ENCODE measurements at regions not wholly inside any gene's neighbourhood (a gene's known extent, or its start where the extent isn't known, plus 50 kb on each side); places are given as distances from the start of the nearest gene placed in this dataset.

GRCh38 chr3:73729969-73730440, 105.3 kb upstream of the PDZRN3 start:
- H3K4me3 Mint-ChIP-seq = no peak overlapping the region
- Histone ChIP-seq H3K4me3 (ENCODE audit: control insufficient read depth in 1 of 2, extremely low read depth in 1 of 2, low read length in 1 of 2) (no peak overlapping the region), H3K9me3 (no peaks in the 10 kb centered on the region), H3K27ac (ENCODE audit: low read length) (no peak overlapping the region), H3K27me3 (replicated peaks in 1 of 2; ENCODE audit: control insufficient read depth in 2 of 2, extremely low read depth in 1 of 2, insufficient read depth in 2 of 2, low read length in 1 of 2) (no peaks in the 10 kb centered on the region), H3K4me1 (ENCODE audit: control insufficient read depth in 1 of 2, extremely low read depth in 1 of 2, insufficient read depth in 2 of 2, low read length in 2 of 2) (no peaks in the 10 kb centered on the region), H3K36me3 (ENCODE audit: control insufficient read depth in 2 of 2, extremely low read depth in 1 of 2, insufficient read depth in 1 of 2, low read length in 1 of 2) (no peaks in the 10 kb centered on the region)
- H3K4me1 Mint-ChIP-seq = no peaks in the 10 kb centered on the region
- no peaks in the 10 kb centered on the region for H3K36me3 Mint-ChIP-seq
- WGBS (ENCODE audit: insufficient coverage) = 79% methylated on average over 8 of the region's 9 CpGs
- POLR2A ChIA-PET = no interaction called here
- no peak overlapping the region for H3K27ac Mint-ChIP-seq
- H3K27me3 Mint-ChIP-seq = no peaks in the 10 kb centered on the region
- H3K9me3 Mint-ChIP-seq = peaks cover 4 to 11% (median 7%) of the 10 kb centered on the region in 3 donors
- ATAC-seq (replicated peaks in 1 of 4) (no peak), DNase-seq (no peak)
- CTCF ChIA-PET = no interaction called here

DNA sequence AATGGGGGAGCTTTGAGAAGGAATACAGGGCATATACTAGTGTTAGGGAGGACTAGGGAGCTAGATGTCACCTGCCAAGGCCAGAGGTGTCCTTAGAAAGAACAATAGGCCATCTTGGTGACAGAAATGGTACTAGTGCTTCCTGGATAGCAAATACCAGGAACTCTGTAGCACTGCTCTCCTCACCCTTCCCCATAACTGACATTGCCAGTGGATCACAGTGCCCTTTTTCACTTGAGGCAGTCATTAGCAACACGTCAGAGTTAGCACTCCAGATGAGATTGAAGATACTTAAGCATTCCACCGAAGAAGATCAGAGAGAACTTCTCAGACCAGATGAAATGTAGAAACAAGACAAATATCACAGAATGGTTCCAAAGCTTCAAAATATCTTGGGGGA, 103.1 kb upstream of the PDZRN3 start:
- ChIA-PET POLR2A (no interaction called here), CTCF (no interaction called here)
- H3K27me3 Mint-ChIP-seq = no peaks in the 10 kb centered on the region
- no peaks in the 10 kb centered on the region for H3K9me3 ChIP-seq
- H3K27me3 ChIP-seq (replicated peaks in 1 of 2; ENCODE audit: control insufficient read depth in 2 of 2, extremely low read depth in 1 of 2, insufficient read depth in 2 of 2, low read length in 1 of 2) = no peaks in the 10 kb centered on the region
- H3K36me3 ChIP-seq (ENCODE audit: control insufficient read depth in 2 of 2, extremely low read depth in 1 of 2, insufficient read depth in 1 of 2, low read length in 1 of 2) = no peaks in the 10 kb centered on the region
- ATAC-seq (replicated peaks in 1 of 4) (no peak), DNase-seq (no peak)
- WGBS (ENCODE audit: insufficient coverage) = no CpG with 5 or more reads among the region's 2 CpGs
- no peak overlapping the region for H3K4me3 Mint-ChIP-seq
- no peak overlapping the region for H3K4me3 ChIP-seq (ENCODE audit: control insufficient read depth in 1 of 2, extremely low read depth in 1 of 2, low read length in 1 of 2)
- H3K36me3 Mint-ChIP-seq = no peaks in the 10 kb centered on the region
- no peak overlapping the region for H3K27ac ChIP-seq (ENCODE audit: low read length)
- no peaks in the 10 kb centered on the region for H3K4me1 ChIP-seq (ENCODE audit: control insufficient read depth in 1 of 2, extremely low read depth in 1 of 2, insufficient read depth in 2 of 2, low read length in 2 of 2)
- no peaks in the 10 kb centered on the region for H3K4me1 Mint-ChIP-seq
- peaks cover 5 to 14% (median 7%) of the 10 kb centered on the region in 3 donors for H3K9me3 Mint-ChIP-seq
- no peak overlapping the region for H3K27ac Mint-ChIP-seq

DNA sequence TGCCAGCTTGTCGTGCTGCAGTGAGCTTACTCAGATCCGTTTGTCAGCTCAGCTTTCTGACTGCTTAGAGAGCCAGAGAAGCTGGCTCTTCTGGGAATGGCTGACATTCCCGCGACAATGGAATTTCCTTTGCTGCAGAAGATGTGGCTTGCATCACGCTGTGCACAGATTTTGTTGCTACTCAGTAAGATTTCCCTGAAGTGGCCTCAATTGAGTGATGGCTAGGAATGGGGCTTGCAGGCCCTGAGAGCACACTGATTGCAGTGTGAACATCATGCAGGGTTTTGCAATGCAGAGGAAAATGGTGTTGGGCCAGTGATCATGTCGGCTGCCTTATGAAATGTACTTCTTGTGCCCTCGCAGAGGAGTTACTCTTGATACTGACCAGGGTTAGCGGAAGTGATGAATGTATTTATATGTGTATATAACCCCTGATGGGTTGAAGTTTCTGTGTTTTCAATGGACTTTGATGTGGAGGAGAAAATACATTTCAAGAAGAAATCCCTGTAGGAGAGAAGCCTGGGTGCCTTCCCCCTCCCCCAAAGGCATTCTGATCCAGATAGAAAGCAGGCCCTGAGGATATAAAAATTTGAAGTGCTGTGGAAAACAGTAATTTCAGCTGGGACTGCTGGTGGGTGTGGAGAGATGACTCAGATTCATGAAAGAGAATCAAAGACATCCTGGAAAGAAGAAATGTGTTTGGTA, 102.5 kb upstream of the PDZRN3 start:
- ChIA-PET POLR2A (no interaction called here), CTCF (no interaction called here)
- no peaks in the 10 kb centered on the region for H3K27me3 Mint-ChIP-seq
- H3K4me1 Mint-ChIP-seq = no peaks in the 10 kb centered on the region
- H3K27me3 ChIP-seq (replicated peaks in 1 of 2; ENCODE audit: control insufficient read depth in 2 of 2, extremely low read depth in 1 of 2, insufficient read depth in 2 of 2, low read length in 1 of 2) = no peaks in the 10 kb centered on the region
- no peaks in the 10 kb centered on the region for H3K36me3 Mint-ChIP-seq
- H3K4me1 ChIP-seq (ENCODE audit: control insufficient read depth in 1 of 2, extremely low read depth in 1 of 2, insufficient read depth in 2 of 2, low read length in 2 of 2) = no peaks in the 10 kb centered on the region
- ATAC-seq (replicated peaks in 1 of 4) = no peak
- no peaks in the 10 kb centered on the region for H3K36me3 ChIP-seq (ENCODE audit: control insufficient read depth in 2 of 2, extremely low read depth in 1 of 2, insufficient read depth in 1 of 2, low read length in 1 of 2)
- no peak overlapping the region for H3K4me3 ChIP-seq (ENCODE audit: control insufficient read depth in 1 of 2, extremely low read depth in 1 of 2, low read length in 1 of 2)
- no peak overlapping the region for H3K4me3 Mint-ChIP-seq
- no peak overlapping the region for H3K27ac Mint-ChIP-seq
- H3K9me3 ChIP-seq = no peaks in the 10 kb centered on the region
- WGBS (ENCODE audit: insufficient coverage) = 60% methylated on average over 7 of the region's 8 CpGs
- peaks cover 11 to 14% (median 11%) of the 10 kb centered on the region in 3 donors for H3K9me3 Mint-ChIP-seq
- DNase-seq = no peak
- H3K27ac ChIP-seq (ENCODE audit: low read length) = no peak overlapping the region

DNA sequence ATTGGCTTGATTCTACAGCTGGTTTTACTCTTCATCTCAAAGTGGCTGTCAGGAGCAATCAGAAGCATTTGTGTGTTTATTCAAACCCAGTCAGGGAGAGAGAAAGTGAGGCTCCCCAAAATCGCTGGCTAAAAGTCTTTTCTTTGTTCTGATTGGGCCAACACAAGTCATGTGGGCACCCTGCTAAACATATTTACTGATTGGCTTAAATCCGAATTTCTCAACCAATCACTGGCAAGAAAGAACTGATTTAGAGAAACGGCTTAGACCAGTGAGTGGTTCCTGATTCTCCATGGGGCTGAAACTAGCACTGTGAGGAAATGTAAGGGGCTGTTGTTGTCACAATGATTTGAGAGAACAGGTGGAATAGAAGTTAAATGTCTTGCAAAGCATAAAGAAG, 98.9 kb upstream of the PDZRN3 start:
- CTCF ChIA-PET = no interaction called here
- Histone ChIP-seq H3K27ac (ENCODE audit: low read length) (no peak overlapping the region), H3K4me3 (ENCODE audit: control insufficient read depth in 1 of 2, extremely low read depth in 1 of 2, low read length in 1 of 2) (no peak overlapping the region), H3K9me3 (no peaks in the 10 kb centered on the region), H3K36me3 (ENCODE audit: control insufficient read depth in 2 of 2, extremely low read depth in 1 of 2, insufficient read depth in 1 of 2, low read length in 1 of 2) (no peaks in the 10 kb centered on the region), H3K4me1 (ENCODE audit: control insufficient read depth in 1 of 2, extremely low read depth in 1 of 2, insufficient read depth in 2 of 2, low read length in 2 of 2) (no peaks in the 10 kb centered on the region), H3K27me3 (replicated peaks in 1 of 2; ENCODE audit: control insufficient read depth in 2 of 2, extremely low read depth in 1 of 2, insufficient read depth in 2 of 2, low read length in 1 of 2) (no peaks in the 10 kb centered on the region)
- H3K27me3 Mint-ChIP-seq = no peaks in the 10 kb centered on the region
- no peak for DNase-seq
- 86% methylated on average over 1 of the region's 3 CpGs for WGBS (ENCODE audit: insufficient coverage)
- no peaks in the 10 kb centered on the region for H3K36me3 Mint-ChIP-seq
- no peak overlapping the region for H3K27ac Mint-ChIP-seq
- POLR2A ChIA-PET = no interaction called here
- no peak overlapping the region for H3K4me3 Mint-ChIP-seq
- ATAC-seq (replicated peaks in 1 of 4) = no peak
- H3K9me3 Mint-ChIP-seq = peaks cover 6 to 13% (median 11%) of the 10 kb centered on the region in 3 donors
- no peaks in the 10 kb centered on the region for H3K4me1 Mint-ChIP-seq

DNA sequence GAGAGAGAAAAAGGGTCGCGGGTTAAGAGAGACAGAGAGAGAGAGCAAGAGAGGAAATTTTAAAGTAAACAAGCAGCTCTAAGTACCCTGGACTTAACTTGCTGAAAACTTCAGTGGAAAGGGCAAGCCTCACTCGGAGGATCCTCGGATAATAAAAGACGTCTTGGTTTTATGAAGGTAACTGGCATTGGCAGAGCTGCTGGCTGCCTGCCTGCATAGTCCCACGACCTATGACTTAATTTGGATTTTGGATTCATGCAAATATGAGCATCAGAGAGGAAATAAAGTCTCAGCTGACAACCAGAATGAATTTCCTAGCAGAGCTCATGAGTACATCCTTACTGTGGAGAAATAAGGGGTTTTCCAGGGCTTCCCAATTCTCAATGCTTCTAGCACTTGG, 95.1 kb upstream of the PDZRN3 start:
- CTCF ChIA-PET = no interaction called here
- H3K36me3 Mint-ChIP-seq = no peaks in the 10 kb centered on the region
- Histone ChIP-seq H3K27me3 (replicated peaks in 1 of 2; ENCODE audit: control insufficient read depth in 2 of 2, extremely low read depth in 1 of 2, insufficient read depth in 2 of 2, low read length in 1 of 2) (no peaks in the 10 kb centered on the region), H3K9me3 (no peaks in the 10 kb centered on the region), H3K27ac (ENCODE audit: low read length) (no peak overlapping the region), H3K4me3 (ENCODE audit: control insufficient read depth in 1 of 2, extremely low read depth in 1 of 2, low read length in 1 of 2) (no peak overlapping the region), H3K4me1 (ENCODE audit: control insufficient read depth in 1 of 2, extremely low read depth in 1 of 2, insufficient read depth in 2 of 2, low read length in 2 of 2) (no peaks in the 10 kb centered on the region), H3K36me3 (ENCODE audit: control insufficient read depth in 2 of 2, extremely low read depth in 1 of 2, insufficient read depth in 1 of 2, low read length in 1 of 2) (no peaks in the 10 kb centered on the region)
- peaks cover 4 to 11% (median 10%) of the 10 kb centered on the region in 3 donors for H3K9me3 Mint-ChIP-seq
- POLR2A ChIA-PET = no interaction called here
- H3K27ac Mint-ChIP-seq = no peak overlapping the region
- H3K27me3 Mint-ChIP-seq = no peaks in the 10 kb centered on the region
- no peaks in the 10 kb centered on the region for H3K4me1 Mint-ChIP-seq
- WGBS (ENCODE audit: insufficient coverage) = 46% methylated on average over 5 of the region's 6 CpGs
- ATAC-seq (replicated peaks in 1 of 4) (no peak), DNase-seq (no peak)
- H3K4me3 Mint-ChIP-seq = no peak overlapping the region

- DNase-seq (no peak), ATAC-seq (replicated peaks in 1 of 4) (no peak)
- H3K27me3 ChIP-seq (replicated peaks in 1 of 2; ENCODE audit: control insufficient read depth in 2 of 2, extremely low read depth in 1 of 2, insufficient read depth in 2 of 2, low read length in 1 of 2) = no peaks in the 10 kb centered on the region
- ChIA-PET CTCF (no interaction called here), POLR2A (no interaction called here)
- Mint-ChIP-seq H3K36me3 (no peaks in the 10 kb centered on the region), H3K9me3 (peaks cover 4 to 12% (median 11%) of the 10 kb centered on the region in 3 donors), H3K4me3 (no peak overlapping the region), H3K27ac (no peak overlapping the region), H3K4me1 (no peaks in the 10 kb centered on the region), H3K27me3 (no peaks in the 10 kb centered on the region)
- no peak overlapping the region for H3K4me3 ChIP-seq (ENCODE audit: control insufficient read depth in 1 of 2, extremely low read depth in 1 of 2, low read length in 1 of 2)
- no peaks in the 10 kb centered on the region for H3K9me3 ChIP-seq
- WGBS (ENCODE audit: insufficient coverage) = no CpG with 5 or more reads among the region's 5 CpGs
- H3K4me1 ChIP-seq (ENCODE audit: control insufficient read depth in 1 of 2, extremely low read depth in 1 of 2, insufficient read depth in 2 of 2, low read length in 2 of 2) = no peaks in the 10 kb centered on the region
- no peak overlapping the region for H3K27ac ChIP-seq (ENCODE audit: low read length)
- no peaks in the 10 kb centered on the region for H3K36me3 ChIP-seq (ENCODE audit: control insufficient read depth in 2 of 2, extremely low read depth in 1 of 2, insufficient read depth in 1 of 2, low read length in 1 of 2)
Observed at GRCh38 chr3:73719413-73719851, 94.7 kb upstream of the PDZRN3 start.
